HG02642 (cell line): ENCODE measurements at regions not wholly inside any gene's neighbourhood (a gene's known extent, or its start where the extent isn't known, plus 50 kb on each side); places are given as distances from the start of the nearest gene placed in this dataset.

Source experiments
- ATAC-seq: cut with Tn5 transposase; IDR thresholded peaks from one replicate; pipeline ENCODE4 v1.9.1; 2021; ENCODE audit warnings: mild to moderate bottlenecking; ENCODE audit not compliant: unreplicated experiment, poor library complexity

GRCh38 chr5:130290219-130290618 lies 386.0 kb downstream of the CHSY3 start:
- ATAC-seq: no peak

GRCh38 chr5:130289132-130290088 lies 385.1 kb downstream of the CHSY3 start:
- ATAC-seq: no peak

- ATAC-seq: no peak
These were observed 383.2 kb downstream of the CHSY3 start for GRCh38 chr5:130287438-130287837.

- ATAC-seq: no peak
These were observed 382.7 kb downstream of the CHSY3 start for GRCh38 chr5:130286971-130287370.

GRCh38 chr5:130282049-130282448 lies 377.8 kb downstream of the CHSY3 start:
- ATAC-seq: no peak

- no peak for ATAC-seq
These were observed 376.4 kb downstream of the CHSY3 start for GRCh38 chr5:130280528-130281217.

GRCh38 chr5:130279386-130279785 lies 375.1 kb downstream of the CHSY3 start:
- ATAC-seq: no peak

GRCh38 chr5:130278136-130278535 lies 373.9 kb downstream of the CHSY3 start:
- no peak for ATAC-seq

- ATAC-seq: no peak
These were observed 373.3 kb downstream of the CHSY3 start for GRCh38 chr5:130277522-130277921.

- no peak for ATAC-seq
These were observed 372.7 kb downstream of the CHSY3 start for GRCh38 chr5:130277002-130277401.

- no peak for ATAC-seq
These were observed 368.6 kb downstream of the CHSY3 start for GRCh38 chr5:130272837-130273236.

- no peak for ATAC-seq
These were observed 366.5 kb downstream of the CHSY3 start for GRCh38 chr5:130270786-130271185.

- no peak for ATAC-seq
These were observed 364.2 kb downstream of the CHSY3 start for GRCh38 chr5:130268489-130268888.

- no peak for ATAC-seq
These were observed 363.7 kb downstream of the CHSY3 start for GRCh38 chr5:130267926-130268325.

GRCh38 chr5:130260481-130260880 lies 356.2 kb downstream of the CHSY3 start:
- no peak for ATAC-seq

GRCh38 chr5:130251931-130252330 lies 347.7 kb downstream of the CHSY3 start:
- ATAC-seq: no peak

- ATAC-seq: no peak
These were observed 339.4 kb downstream of the CHSY3 start for GRCh38 chr5:130243641-130244040.

- no peak for ATAC-seq
These were observed 333.5 kb downstream of the CHSY3 start for GRCh38 chr5:130237721-130238120.
